NCI-H187 (cell line): ENCODE measurements at regions not wholly inside any gene's neighbourhood (a gene's known extent, or its start where the extent isn't known, plus 50 kb on each side); places are given as distances from the start of the nearest gene placed in this dataset.
"Not testable (repeated sequence)": the region's sequence is repeated elsewhere in the genome, so short reads cannot be mapped to it uniquely, and the experiment has no call there.

Experiments used
- DNase-seq, 2 experiments: peaks; one replicate each; lab custom pipeline; 2025; lab: John Stamatoyannopoulos, UW

- DNase-seq = no peak
Measured at GRCh38 chr6:74284284-74284683, 588.3 kb downstream of the CD109 start.

- no peak for DNase-seq
Measured at GRCh38 chr6:74283532-74283931, 587.5 kb downstream of the CD109 start.

GRCh38 chr6:74282143-74282689 is 586.2 kb downstream of the CD109 start:
- DNase-seq = no peak

- DNase-seq = no peak
Measured at GRCh38 chr6:74280130-74280692, 584.2 kb downstream of the CD109 start.

- DNase-seq = no peak
Measured at GRCh38 chr6:74277777-74278186, 581.8 kb downstream of the CD109 start.

- no peak for DNase-seq
Measured at GRCh38 chr6:74273541-74273940, 577.5 kb downstream of the CD109 start.

- DNase-seq = no peak
Measured at GRCh38 chr6:74269600-74269858, 573.5 kb downstream of the CD109 start.

- DNase-seq = no peak
Measured at GRCh38 chr6:74268815-74269599, 573.0 kb downstream of the CD109 start.

- no peak for DNase-seq
Measured at GRCh38 chr6:74259981-74260380, 564.0 kb downstream of the CD109 start.

- DNase-seq = no peak
Measured at GRCh38 chr6:74256781-74257180, 560.8 kb downstream of the CD109 start.

GRCh38 chr6:74256381-74256780 is 560.4 kb downstream of the CD109 start:
- no peak for DNase-seq

GRCh38 chr6:74255007-74255406 is 559.0 kb downstream of the CD109 start:
- DNase-seq = not testable (repeated sequence)

- not testable (repeated sequence) for DNase-seq
Measured at GRCh38 chr6:74254147-74254546, 558.1 kb downstream of the CD109 start.

GRCh38 chr6:74253261-74253660 is 557.3 kb downstream of the CD109 start:
- no peak for DNase-seq

- no peak for DNase-seq
Measured at GRCh38 chr6:74250161-74250818, 554.3 kb downstream of the CD109 start.

GRCh38 chr6:74249658-74250057 is 553.7 kb downstream of the CD109 start:
- no peak for DNase-seq

- DNase-seq = no peak
Measured at GRCh38 chr6:74248966-74249365, 553.0 kb downstream of the CD109 start.

- DNase-seq = no peak
Measured at GRCh38 chr6:74222768-74223333, 526.8 kb downstream of the CD109 start.

- DNase-seq = no peak
Measured at GRCh38 chr6:74213995-74214394, 518.0 kb downstream of the CD109 start.

- DNase-seq = no peak
Measured at GRCh38 chr6:74208239-74208638, 512.2 kb downstream of the CD109 start.

GRCh38 chr6:74199215-74199915 is 503.4 kb downstream of the CD109 start:
- DNase-seq = no peak

GRCh38 chr6:74197310-74197709 is 501.3 kb downstream of the CD109 start:
- DNase-seq = no peak
